Prostate gland (tissue), 2 donors: ENCODE measurements at regions not wholly inside any gene's neighbourhood (a gene's known extent, or its start where the extent isn't known, plus 50 kb on each side); places are given as distances from the start of the nearest gene placed in this dataset.

Source experiments
- DNase-seq: peaks from one replicate; pipeline ENCODE4 v3.0.0-alpha.2; 2019; ENCODE audit warnings: low spot score
- H3K27ac ChIP-seq, 2 donors: fragments of 200-600 bp; sonication (generic); 2 replicates each; pipeline ENCODE4 v1.5.1; 2017 to 2019
- H3K27me3 ChIP-seq: fragments of 200-600 bp; sonication (generic); replicated peaks from 2 replicates; pipeline ENCODE4 v1.5.1; 2019; ENCODE audit not compliant: insufficient read depth
- H3K36me3 ChIP-seq, 2 donors: fragments of 200-600 bp; sonication (generic); 1 replicate in 1 of 2; 2 replicates in 1 of 2; pipeline versions ENCODE4 v1.5.1 to v1.8.1; 2017 to 2019
- H3K4me1 ChIP-seq: fragments of 200-600 bp; sonication (generic); replicated peaks from 2 replicates; pipeline ENCODE4 v1.5.1; 2019
- H3K4me3 ChIP-seq, 2 donors: fragments of 200-600 bp; sonication (generic); 2 replicates each; pipeline ENCODE4 v1.5.1; 2017 to 2019
- H3K9me3 ChIP-seq: fragments of 200-600 bp; sonication (generic); 2 replicates; pipeline ENCODE4 v1.5.1; 2017
- POLR2A ChIP-seq: fragments of 450-650 bp; IDR thresholded peaks from one replicate; pipeline ENCODE4 v1.6.1; 2016; ENCODE audit warnings: antibody characterized with exemption, mild to moderate bottlenecking
- POLR2AphosphoS5 ChIP-seq: sonication (generic); formaldehyde crosslinking; IDR thresholded peaks from one replicate; pipeline ENCODE4 v1.6.1; 2017; ENCODE audit warnings: antibody characterized with exemption
- WGBS: methylation state at CpG from one replicate; pipeline ENCODE4 v1.1.5; 2018; 5-methylcytosine and 5-hydroxymethylcytosine counted together
- intact Hi-C: fragments of 100-400 bp; cut with DNase I; formaldehyde crosslinking; loops from one replicate; pipeline ENCODE4 v1.14.2; 2022
- TF ChIP-seq, protein P1 (sequence below), 4 experiments: fragments of 200-600 bp in 2 of 4; fragments of 450-650 bp in 2 of 4; sonication (generic) in 2 of 4; IDR thresholded peaks; 1 replicate in 3 of 4; 2 replicates in 1 of 4; pipeline ENCODE4 v1.5.1; 2016 to 2019; ENCODE audit warnings: antibody characterized with exemption in 4 of 4, mild to moderate bottlenecking in 2 of 4, moderate library complexity in 2 of 4

DNA sequence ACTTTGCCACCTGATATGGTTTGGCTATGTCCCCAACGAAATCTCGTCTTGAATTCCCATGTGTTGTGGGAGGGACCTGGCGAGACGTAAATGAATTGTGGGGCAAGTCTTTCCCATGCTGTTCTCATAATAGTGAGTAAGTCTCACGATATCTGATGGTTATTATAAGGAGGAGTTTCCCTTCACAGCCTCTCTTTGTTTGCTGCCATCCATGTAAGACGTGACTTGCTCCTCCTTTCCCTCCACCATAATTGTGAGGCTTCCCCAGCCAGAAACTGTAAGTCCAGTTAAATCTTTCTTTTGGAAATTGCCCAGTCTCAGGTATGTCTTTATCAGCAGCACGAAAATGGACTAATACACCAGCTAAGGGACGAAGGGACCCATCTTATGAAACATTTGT lies 1303.3 kb downstream of the SUCLG1 start:
- Histone ChIP-seq H3K27ac (no peak overlapping the region), H3K36me3 (no peaks in the 10 kb centered on the region), H3K27me3 (no peaks in the 10 kb centered on the region), H3K4me3 (no peak overlapping the region), H3K4me1 (no peaks in the 10 kb centered on the region), H3K9me3 (no peaks in the 10 kb centered on the region)
- intact Hi-C loops, result no loop called here
- 88% methylated on average over 8 of the region's 8 CpGs for whole genome bisulfite sequencing
- no peak for TF ChIP-seq POLR2A
- TF ChIP-seq POLR2AphosphoS5, result no peak
- TF ChIP-seq, protein P1, sequence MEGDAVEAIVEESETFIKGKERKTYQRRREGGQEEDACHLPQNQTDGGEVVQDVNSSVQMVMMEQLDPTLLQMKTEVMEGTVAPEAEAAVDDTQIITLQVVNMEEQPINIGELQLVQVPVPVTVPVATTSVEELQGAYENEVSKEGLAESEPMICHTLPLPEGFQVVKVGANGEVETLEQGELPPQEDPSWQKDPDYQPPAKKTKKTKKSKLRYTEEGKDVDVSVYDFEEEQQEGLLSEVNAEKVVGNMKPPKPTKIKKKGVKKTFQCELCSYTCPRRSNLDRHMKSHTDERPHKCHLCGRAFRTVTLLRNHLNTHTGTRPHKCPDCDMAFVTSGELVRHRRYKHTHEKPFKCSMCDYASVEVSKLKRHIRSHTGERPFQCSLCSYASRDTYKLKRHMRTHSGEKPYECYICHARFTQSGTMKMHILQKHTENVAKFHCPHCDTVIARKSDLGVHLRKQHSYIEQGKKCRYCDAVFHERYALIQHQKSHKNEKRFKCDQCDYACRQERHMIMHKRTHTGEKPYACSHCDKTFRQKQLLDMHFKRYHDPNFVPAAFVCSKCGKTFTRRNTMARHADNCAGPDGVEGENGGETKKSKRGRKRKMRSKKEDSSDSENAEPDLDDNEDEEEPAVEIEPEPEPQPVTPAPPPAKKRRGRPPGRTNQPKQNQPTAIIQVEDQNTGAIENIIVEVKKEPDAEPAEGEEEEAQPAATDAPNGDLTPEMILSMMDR (IDR thresholded peaks at IDR 0.05), result no peak
- DNase-seq, result no peak

DNA sequence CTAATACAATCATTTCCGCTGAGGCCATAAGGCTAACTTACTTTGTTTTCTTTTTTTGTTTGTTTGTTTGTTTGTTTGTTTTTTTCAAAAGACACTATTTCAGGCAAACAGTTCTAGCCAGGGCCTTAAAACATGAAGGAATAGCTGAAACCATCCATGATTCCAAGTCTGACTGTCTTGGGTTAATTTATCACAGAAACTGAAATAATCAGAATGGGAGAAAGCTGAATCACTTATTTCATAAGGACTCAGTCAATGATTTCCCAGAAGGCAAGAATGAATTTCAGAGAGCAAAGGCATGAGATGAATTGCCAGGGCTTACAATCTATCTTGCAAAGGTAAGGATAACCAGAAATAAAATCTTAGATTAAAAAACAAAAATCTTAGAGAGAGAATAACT lies 1315.1 kb downstream of the SUCLG1 start:
- no peaks in the 10 kb centered on the region for H3K36me3 ChIP-seq
- no peak overlapping the region for H3K27ac ChIP-seq
- H3K27me3 ChIP-seq, result no peaks in the 10 kb centered on the region
- TF ChIP-seq, protein P1 (IDR thresholded peaks at IDR 0.05), result no peak
- no peak for TF ChIP-seq POLR2AphosphoS5
- TF ChIP-seq POLR2A, result no peak
- no peak for DNase-seq
- 96% methylated on average over 1 of the region's 1 CpG for WGBS
- intact Hi-C loops, result no loop called here
- H3K4me3 ChIP-seq, result no peak overlapping the region
- H3K9me3 ChIP-seq, result no peaks in the 10 kb centered on the region
- H3K4me1 ChIP-seq, result no peaks in the 10 kb centered on the region

DNA sequence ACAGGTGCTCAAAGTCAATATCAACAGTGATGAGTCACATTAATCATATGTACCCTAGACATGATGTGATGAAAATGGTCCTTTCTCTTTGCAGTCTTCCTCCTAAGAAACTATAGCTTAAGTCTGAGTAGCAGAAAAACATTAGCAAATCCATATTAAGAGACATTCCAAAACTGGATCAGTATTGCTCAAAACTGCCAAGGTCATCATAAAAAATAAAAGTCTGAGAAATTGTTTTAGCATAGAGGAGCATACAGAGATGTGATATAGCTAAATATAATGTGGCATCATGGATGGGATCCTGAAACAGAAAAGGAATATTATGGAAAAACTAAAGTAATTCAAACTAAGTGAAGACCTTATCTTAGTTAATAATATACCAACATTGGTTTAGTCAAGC lies 1316.1 kb downstream of the SUCLG1 start:
- Histone ChIP-seq H3K27me3 (no peaks in the 10 kb centered on the region), H3K4me3 (no peak overlapping the region), H3K27ac (no peak overlapping the region), H3K4me1 (no peaks in the 10 kb centered on the region), H3K36me3 (no peaks in the 10 kb centered on the region), H3K9me3 (no peaks in the 10 kb centered on the region)
- TF ChIP-seq, protein P1 (IDR thresholded peaks at IDR 0.05), result no peak
- TF ChIP-seq POLR2AphosphoS5, result no peak
- TF ChIP-seq POLR2A, result no peak
- no peak for DNase-seq
- intact Hi-C loops, result no loop called here

DNA sequence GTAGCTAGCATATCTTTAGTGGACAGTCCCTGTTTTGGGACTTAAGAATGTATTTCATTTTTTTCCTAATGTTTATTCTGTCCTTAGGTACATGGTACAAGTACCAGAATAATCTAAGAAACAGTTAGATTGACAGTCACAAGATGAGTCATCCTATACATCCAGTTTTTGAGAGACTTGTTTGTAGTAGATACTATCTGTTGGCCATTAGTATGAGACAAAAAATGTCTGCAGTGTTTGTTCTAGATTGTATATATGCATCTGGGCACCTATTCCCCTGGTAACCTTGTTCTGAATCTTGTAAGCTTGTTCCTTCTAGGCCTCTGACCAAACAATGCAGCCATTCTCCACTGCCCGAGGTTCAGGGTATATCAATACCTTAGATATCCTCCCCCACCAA lies 1343.5 kb downstream of the SUCLG1 start:
- no peaks in the 10 kb centered on the region for H3K36me3 ChIP-seq
- no peak for DNase-seq
- intact Hi-C loops, result no loop called here
- no peaks in the 10 kb centered on the region for H3K9me3 ChIP-seq
- no peak for TF ChIP-seq POLR2AphosphoS5
- no peak overlapping the region for H3K27ac ChIP-seq
- H3K4me1 ChIP-seq, result no peaks in the 10 kb centered on the region
- WGBS, result 64% methylated on average over 1 of the region's 1 CpG
- H3K4me3 ChIP-seq, result no peak overlapping the region
- no peaks in the 10 kb centered on the region for H3K27me3 ChIP-seq

DNA sequence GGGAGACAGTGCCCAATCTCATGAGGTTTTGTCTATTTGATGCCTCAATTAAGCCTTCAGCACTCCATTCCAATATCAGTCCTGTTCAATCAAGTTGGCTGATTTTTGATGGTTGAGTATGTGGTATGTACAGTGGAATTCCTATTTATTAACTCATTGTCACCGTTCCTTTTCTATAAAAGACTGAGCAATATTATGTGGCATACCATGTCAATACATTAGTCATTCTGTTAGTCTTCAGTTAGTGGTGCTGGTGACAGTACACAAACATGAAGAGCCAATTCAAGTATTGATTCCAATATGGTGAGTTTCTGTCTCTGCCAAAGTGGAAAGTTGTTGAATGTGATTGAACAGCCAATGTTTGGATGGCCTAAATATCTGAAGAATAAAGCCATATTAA lies 1343.9 kb downstream of the SUCLG1 start:
- no peaks in the 10 kb centered on the region for H3K9me3 ChIP-seq
- WGBS, result 79% methylated on average over 1 of the region's 1 CpG
- H3K27me3 ChIP-seq, result no peaks in the 10 kb centered on the region
- no peaks in the 10 kb centered on the region for H3K4me1 ChIP-seq
- no peak overlapping the region for H3K27ac ChIP-seq
- no peak for DNase-seq
- no peaks in the 10 kb centered on the region for H3K36me3 ChIP-seq
- no peak overlapping the region for H3K4me3 ChIP-seq
- intact Hi-C loops, result no loop called here
- TF ChIP-seq POLR2A, result no peak
- no peak for TF ChIP-seq POLR2AphosphoS5
- TF ChIP-seq, protein P1 (IDR thresholded peaks at IDR 0.05), result no peak
